Psoas muscle (tissue), 7 donors: ENCODE measurements at regions not wholly inside any gene's neighbourhood (a gene's known extent, or its start where the extent isn't known, plus 50 kb on each side); places are given as distances from the start of the nearest gene placed in this dataset.

Experiments
- ATAC-seq, 4 donors: fragments of 200-7000 bp; cut with Tn5 transposase; one replicate each; pipeline ENCODE4 v1.9.1; 2020; ENCODE audit warnings: moderate library complexity in 3 of 4, mild to moderate bottlenecking in 2 of 4
- DNase-seq, 2 donors: peaks; one replicate each; pipeline ENCODE4 v3.0.0-alpha.2; 2020
- H3K27ac ChIP-seq: fragments of 200-600 bp; one replicate; pipeline ENCODE4 v1.8.0; 2022
- H3K27me3 ChIP-seq, 3 donors: fragments of 200-600 bp in 1 of 3; one replicate each; pipeline versions ENCODE4 v1.6.1 to v1.8.0; 2013 to 2022; ENCODE audit warnings: low read length in 2 of 3, mild to moderate bottlenecking in 2 of 3, moderate library complexity in 1 of 3; ENCODE audit not compliant: insufficient read depth in 3 of 3
- H3K36me3 ChIP-seq, 2 donors: fragments of 200-600 bp in 1 of 2; one replicate each; pipeline versions ENCODE4 v1.6.1 to v1.8.0; 2013 to 2022; ENCODE audit warnings: low read depth in 1 of 2, mild to moderate bottlenecking in 1 of 2, moderate library complexity in 1 of 2; ENCODE audit not compliant: insufficient read depth in 1 of 2
- H3K4me1 ChIP-seq: fragments of 200-600 bp; one replicate; pipeline ENCODE4 v1.8.0; 2022
- H3K4me3 ChIP-seq: fragments of 200-600 bp; one replicate; pipeline ENCODE4 v1.8.0; 2022; ENCODE audit warnings: mild to moderate bottlenecking
- H3K9me3 ChIP-seq: fragments of 200-600 bp; one replicate; pipeline ENCODE4 v1.8.0; 2022
- CTCF ChIP-seq: fragments of 200-600 bp; IDR thresholded peaks from one replicate; pipeline ENCODE4 v1.8.0; 2022; ENCODE audit warnings: antibody characterized with exemption
- WGBS, 3 donors: extraction: QIAGEN DNeasy Blood & Tissue Kit; methylation state at CpG; one replicate each; pipeline versions ENCODE4 v1.1.6 to v1.1.7; 2013; 5-methylcytosine and 5-hydroxymethylcytosine counted together
- intact Hi-C, 2 donors: fragments of 100-400 bp; cut with DNase I; formaldehyde crosslinking; loops; one replicate each; pipeline versions ENCODE4 v1.11.0 to v1.14.2; 2022
- donor health status: healthy with polysubstance abuse.
- donor health status: DM: no; HTN: no; CAD: no; lungs with moderate emphysema.
- donor health status: Bipolar disorder and iron deficiency.
- donor health status: healthy.
- donor health status: DM: yes; HTN: yes; CAD: no.
- donor health status: DM: no; HTN: no; CAD: no.
- donor health status: DM: yes; HTN: yes; CAD: no.

GRCh38 chr1:104460880-104461279 lies 711.2 kb downstream of the AMY1C start:
- intact Hi-C loops, result no loop called here
- H3K36me3 ChIP-seq, result no peaks in the 10 kb centered on the region
- H3K27me3 ChIP-seq, result no peaks in the 10 kb centered on the region
- no peak for TF ChIP-seq CTCF
- no peak overlapping the region for H3K4me3 ChIP-seq
- DNase-seq (no peak), ATAC-seq (no peak)
- peaks cover 6% of the 10 kb centered on the region for H3K9me3 ChIP-seq
- no peak overlapping the region for H3K27ac ChIP-seq
- 57 to 95% (median 94%) methylated on average over 1 of the region's 1 CpG for WGBS, 3 donors
- no peaks in the 10 kb centered on the region for H3K4me1 ChIP-seq

DNA sequence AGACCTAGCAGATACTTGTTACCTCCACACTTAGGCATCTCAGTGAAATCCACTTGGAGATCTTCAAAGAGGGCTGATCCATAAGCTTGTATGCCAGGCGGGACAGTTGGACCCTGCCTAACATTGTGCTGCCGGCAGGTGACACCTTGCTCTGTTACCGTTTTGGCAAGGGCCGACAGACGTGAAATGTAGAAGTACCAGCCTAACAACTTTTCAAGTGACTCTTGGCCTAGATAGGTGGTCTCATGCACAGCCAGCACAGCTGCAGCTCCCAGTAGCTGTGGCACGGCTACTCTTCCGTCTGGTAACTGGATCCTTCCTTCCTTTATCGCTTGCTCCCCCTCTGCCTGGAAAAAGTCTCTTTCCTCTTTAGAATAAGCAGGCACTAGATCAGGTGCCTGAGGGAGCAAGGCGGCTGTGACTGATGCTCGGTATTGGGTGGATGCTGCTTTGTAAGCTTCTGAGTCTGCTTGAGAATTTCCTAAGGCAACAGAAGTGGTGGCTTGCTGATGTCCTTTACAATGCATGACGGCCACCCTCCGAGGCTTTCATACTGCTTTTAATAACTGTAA lies 713.5 kb downstream of the AMY1C start:
- intact Hi-C loops, result no loop called here
- no peak for ATAC-seq
- Histone ChIP-seq H3K27me3 (no peaks in the 10 kb centered on the region), H3K27ac (no peak overlapping the region), H3K9me3 (peaks cover 6% of the 10 kb centered on the region), H3K36me3 (no peaks in the 10 kb centered on the region), H3K4me1 (no peaks in the 10 kb centered on the region), H3K4me3 (no peak overlapping the region)
- WGBS, 3 donors, result 45 to 60% (median 53%) methylated on average over 12 of the region's 12 CpGs
- DNase-seq, result no peak
- TF ChIP-seq CTCF, result no peak

GRCh38 chr1:104466068-104466467 lies 716.4 kb downstream of the AMY1C start:
- TF ChIP-seq CTCF, result no peak
- ATAC-seq (no peak), DNase-seq (no peak)
- WGBS, 3 donors, result 90 to 94% (median 92%) methylated on average over 8 of the region's 8 CpGs
- no peaks in the 10 kb centered on the region for H3K27me3 ChIP-seq
- no peak overlapping the region for H3K27ac ChIP-seq
- H3K36me3 ChIP-seq, result no peaks in the 10 kb centered on the region
- no peak overlapping the region for H3K4me3 ChIP-seq
- no peaks in the 10 kb centered on the region for H3K9me3 ChIP-seq
- intact Hi-C loops, result no loop called here
- H3K4me1 ChIP-seq, result no peaks in the 10 kb centered on the region

DNA sequence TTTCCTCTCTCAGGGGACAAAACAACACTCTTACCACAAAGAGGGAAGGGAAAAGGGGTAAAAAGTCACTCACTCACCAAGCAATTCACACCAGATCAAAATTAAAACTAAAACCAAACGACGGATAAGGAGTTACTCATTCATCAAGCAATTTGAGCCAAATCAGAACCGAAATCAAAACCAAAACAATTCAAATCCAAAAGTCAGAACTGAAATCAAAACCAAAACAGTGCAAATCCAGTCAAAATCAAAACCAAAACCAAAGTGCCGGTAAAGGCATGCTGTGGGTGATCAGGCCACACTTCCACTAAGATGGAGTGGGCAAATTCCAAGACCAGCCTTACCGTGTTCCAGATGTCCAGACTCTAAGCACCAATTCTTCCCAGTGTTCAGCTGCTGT lies 717.9 kb downstream of the AMY1C start:
- WGBS, 3 donors, result 70 to 87% (median 82%) methylated on average over 5 of the region's 5 CpGs
- H3K9me3 ChIP-seq, result no peaks in the 10 kb centered on the region
- ATAC-seq (no peak), DNase-seq (no peak)
- no peak for TF ChIP-seq CTCF
- no peaks in the 10 kb centered on the region for H3K27me3 ChIP-seq
- H3K27ac ChIP-seq, result no peak overlapping the region
- H3K36me3 ChIP-seq, result no peaks in the 10 kb centered on the region
- H3K4me1 ChIP-seq, result no peaks in the 10 kb centered on the region
- no peak overlapping the region for H3K4me3 ChIP-seq
- intact Hi-C loops, result no loop called here

- no peaks in the 10 kb centered on the region for H3K36me3 ChIP-seq
- DNase-seq (no peak), ATAC-seq (no peak)
- WGBS, 3 donors, result 80 to 85% (median 83%) methylated on average over 4 of the region's 4 CpGs
- H3K27me3 ChIP-seq, result no peaks in the 10 kb centered on the region
- intact Hi-C loops, result no loop called here
- TF ChIP-seq CTCF, result no peak
- H3K4me1 ChIP-seq, result no peaks in the 10 kb centered on the region
- H3K27ac ChIP-seq, result no peak overlapping the region
- H3K4me3 ChIP-seq, result no peak overlapping the region
- no peaks in the 10 kb centered on the region for H3K9me3 ChIP-seq
Observed at GRCh38 chr1:104468282-104468681, 718.6 kb downstream of the AMY1C start.
